HepG2 (cell line): ENCODE measurements at regions not wholly inside any gene's neighbourhood (a gene's known extent, or its start where the extent isn't known, plus 50 kb on each side); places are given as distances from the start of the nearest gene placed in this dataset.

ENCODE experiments used
- ATAC-seq: fragments of 200-7000 bp; cut with Tn5 transposase; 3 replicates; pipeline ENCODE4 v1.9.1; 2020; ENCODE audit warnings: mild to moderate bottlenecking, moderate library complexity
- BruUV-seq: library from RNA; stranded (reverse); fragments of 400-500 nt; replicated peaks from 2 replicates; lab custom pipeline; 2021; lab: Mats Ljungman, UMichigan
- CTCF ChIA-PET: fragments of 300-600 bp; formaldehyde crosslinking; extraction: SDS; loops from one replicate; lab custom pipeline; 2021; ENCODE audit warnings: low total read pairs, inconsistent platforms, low intra/inter-chr PET ratio; lab: Yijun Ruan, JAX
- POLR2A ChIA-PET: fragments of 350-600 bp; sonication (Branson Sonifier 250); formaldehyde crosslinking; loops from one replicate; lab custom pipeline; 2020; ENCODE audit warnings: antibody characterized with exemption, inconsistent platforms; lab: Yijun Ruan, JAX
- DNase-seq: peaks from one replicate; pipeline ENCODE4 v3.0.0-alpha.2; 2015; ENCODE audit warnings: low spot score
- FAIRE-seq: peaks from 3 replicates; lab custom pipeline; 2011; peaks lifted over from hg19 to GRCh38; lab: Jason Lieb, UNC
- H2AFZ ChIP-seq: one replicate; pipeline ENCODE4 v1.6.1; 2011; ENCODE audit warnings: low read length, inconsistent platforms
- H3K27ac ChIP-seq: fragments of 300-600 bp; 3 replicates; pipeline ENCODE4 v1.8.0; 2011; ENCODE audit warnings: mixed run types, mild to moderate bottlenecking, mixed read lengths, low read length, inconsistent platforms; ENCODE audit not compliant: insufficient read depth; ENCODE audit errors: extremely low read length
- H3K27me3 ChIP-seq, 2 experiments: fragments of 200-600 bp in 1 of 2; 2 replicates in 1 of 2; 3 replicates in 1 of 2; pipeline versions ENCODE4 v1.6.0 to v1.8.0; 2011; ENCODE audit warnings: low read length in 2 of 2, mild to moderate bottlenecking in 2 of 2, moderate library complexity in 2 of 2, inconsistent platforms in 1 of 2; ENCODE audit not compliant: insufficient read depth in 2 of 2, control insufficient read depth in 1 of 2
- H3K36me3 ChIP-seq, 2 experiments: fragments of 200-600 bp in 1 of 2; replicated peaks in 1 of 2; 2 replicates in 1 of 2; 3 replicates in 1 of 2; pipeline versions ENCODE4 v1.5.1 to v1.8.0; 2011; ENCODE audit warnings: low read length in 2 of 2, inconsistent platforms in 1 of 2; ENCODE audit not compliant: insufficient read depth in 2 of 2, control insufficient read depth in 1 of 2
- H3K4me1 ChIP-seq: 2 replicates; pipeline ENCODE4 v1.5.1; 2012; ENCODE audit warnings: low read length, inconsistent platforms; ENCODE audit not compliant: insufficient read depth
- H3K4me2 ChIP-seq: 2 replicates; pipeline ENCODE4 v1.6.0; 2011; ENCODE audit warnings: low read depth, low read length, inconsistent platforms
- H3K4me3 ChIP-seq, 3 experiments: fragments of 200-600 bp in 1 of 3; sonication (generic), shearing (Covaris generic) in 1 of 3; replicated peaks in 1 of 3; 2 replicates each; pipeline ENCODE4 v1.5.1; 2011 to 2016; ENCODE audit warnings: low read length in 3 of 3, inconsistent platforms in 2 of 3, low read depth in 2 of 3, mild to moderate bottlenecking in 2 of 3, control low read depth in 1 of 3, mixed read lengths in 1 of 3; ENCODE audit not compliant: insufficient read depth in 1 of 3
- H3K79me2 ChIP-seq: one replicate; pipeline ENCODE4 v1.6.1; 2011; ENCODE audit warnings: low read length, inconsistent platforms; ENCODE audit not compliant: insufficient read depth
- H3K9ac ChIP-seq: 2 replicates; pipeline ENCODE4 v1.6.0; 2011; ENCODE audit warnings: mild to moderate bottlenecking, low read depth, low read length, inconsistent platforms; ENCODE audit not compliant: insufficient read depth
- H3K9me3 ChIP-seq: 2 replicates; pipeline ENCODE4 v1.5.1; 2012; ENCODE audit warnings: mild to moderate bottlenecking, low read length
- H4K20me1 ChIP-seq: 2 replicates; pipeline ENCODE4 v1.6.0; 2011; ENCODE audit warnings: inconsistent platforms, mild to moderate bottlenecking, low read length, moderate library complexity; ENCODE audit not compliant: insufficient read depth
- BATF2 ChIP-seq: sonication (generic); formaldehyde crosslinking; IDR thresholded peaks from 2 replicates; pipeline ENCODE4 v1.8.0; 2022; ENCODE audit warnings: mild to moderate bottlenecking, missing genetic modification reagents, moderate library complexity
- ESRRA ChIP-seq: sonication (generic); formaldehyde crosslinking; IDR thresholded peaks from 2 replicates; pipeline ENCODE4 v1.5.1; 2020; ENCODE audit warnings: mild to moderate bottlenecking, low read depth, missing genetic modification reagents
- GPBP1L1 ChIP-seq: sonication (generic); formaldehyde crosslinking; IDR thresholded peaks from 2 replicates; pipeline ENCODE4 v1.5.0; 2020; ENCODE audit warnings: mild to moderate bottlenecking, missing genetic modification reagents
- HOXA7 ChIP-seq: sonication (generic); formaldehyde crosslinking; IDR thresholded peaks from 2 replicates; pipeline ENCODE4 v1.8.1; 2022; ENCODE audit warnings: mild to moderate bottlenecking, missing genetic modification reagents, moderate library complexity
- KDM5A ChIP-seq: fragments of 200-600 bp; sonication (generic); IDR thresholded peaks from 2 replicates; pipeline ENCODE4 v1.7.0; 2018; ENCODE audit warnings: antibody characterized with exemption, mild to moderate bottlenecking, low read length, borderline replicate concordance
- KDM5B ChIP-seq: sonication (generic); formaldehyde crosslinking; IDR thresholded peaks from 2 replicates; pipeline ENCODE4 v1.4.0; 2020; ENCODE audit warnings: missing genetic modification reagents, mild to moderate bottlenecking, borderline replicate concordance
- MYC ChIP-seq: sonication (generic); formaldehyde crosslinking; IDR thresholded peaks from 2 replicates; pipeline ENCODE4 v1.9.0; 2021; ENCODE audit warnings: missing genetic modification reagents, borderline replicate concordance
- NRL ChIP-seq: sonication (generic); formaldehyde crosslinking; IDR thresholded peaks from 2 replicates; pipeline ENCODE4 v1.5.0; 2020; ENCODE audit warnings: missing genetic modification reagents, mild to moderate bottlenecking, moderate library complexity, borderline replicate concordance
- TFDP1 ChIP-seq: IDR thresholded peaks from 2 replicates; pipeline ENCODE4 v1.6.1; 2016; ENCODE audit warnings: missing compliant biosample characterization, missing genetic modification reagents, borderline replicate concordance
- ZBTB33 ChIP-seq: sonication (generic); formaldehyde crosslinking; IDR thresholded peaks from 2 replicates; pipeline ENCODE4 v1.4.0; 2020; ENCODE audit warnings: missing genetic modification reagents
- ZNF235 ChIP-seq: sonication (generic); formaldehyde crosslinking; IDR thresholded peaks from 2 replicates; pipeline ENCODE4 v1.8.1; 2023; ENCODE audit warnings: mild to moderate bottlenecking, missing genetic modification reagents, borderline replicate concordance
- ZNF441 ChIP-seq: sonication (generic); formaldehyde crosslinking; IDR thresholded peaks from 2 replicates; pipeline ENCODE4 v1.7.0; 2021; ENCODE audit warnings: missing genetic modification reagents, borderline replicate concordance
- ZNF543 ChIP-seq: sonication (generic); formaldehyde crosslinking; IDR thresholded peaks from 2 replicates; pipeline ENCODE4 v1.4.0; 2020; ENCODE audit warnings: mild to moderate bottlenecking, missing genetic modification reagents
- ZXDC ChIP-seq: sonication (generic); formaldehyde crosslinking; IDR thresholded peaks from 2 replicates; pipeline ENCODE4 v1.5.0; 2020; ENCODE audit warnings: mild to moderate bottlenecking, missing genetic modification reagents
- WGBS: methylation state at CpG from one replicate; pipeline ENCODE4 v1.1.6; 2017; ENCODE audit warnings: low lambda C conversion rate; 5-methylcytosine and 5-hydroxymethylcytosine counted together
- in situ Hi-C: cut with HindIII; loops from 2 replicates; pipeline ENCODE4 v1.10.0; 2017; ENCODE audit warnings: low pct_unique_long_range_greater_than_20kb; ENCODE audit not compliant: extremely low pct_ligation_motif_present
- intact Hi-C: fragments of 100-400 bp; cut with micrococcal nuclease; formaldehyde crosslinking; loops from one replicate; pipeline ENCODE4 v1.10.0; 2022; ENCODE audit not compliant: unreplicated experiment

GRCh38 chr20:50302341-50303057, 111.9 kb downstream of the CEBPB start:
- FAIRE-seq (no peak), DNase-seq (no peak), ATAC-seq (no peak)
- 94% methylated on average over 10 of the region's 10 CpGs for WGBS
- ChIA-PET CTCF (no interaction called here), POLR2A (interaction anchor here (1.0 to 7.1 kb wide), 2 partner anchors 8 to 67 kb away, joined by 4 to 178 read pairs; no protein-coding TSS in a partner anchor)
- no peak overlapping the region for H3K4me2 ChIP-seq
- no peak overlapping the region for H3K4me3 ChIP-seq
- no peak overlapping the region for H3K27ac ChIP-seq
- H2AFZ ChIP-seq, result no peak overlapping the region
- H4K20me1 ChIP-seq, result no peaks in the 10 kb centered on the region
- no peaks in the 10 kb centered on the region; a peak in 1 of 5 replicates for H3K27me3 ChIP-seq
- no peaks in the 10 kb centered on the region for H3K36me3 ChIP-seq
- H3K9me3 ChIP-seq, result no peaks in the 10 kb centered on the region
- peaks cover 80% of the 10 kb centered on the region for H3K4me1 ChIP-seq
- in situ Hi-C loops (no loop called here), intact Hi-C loops (loop anchor here (10.0 kb wide), 1 partner anchor 178 kb away; no protein-coding TSS in a partner anchor)
- no TSS peak for BruUV-seq
- peak overlapping the region; percentile 9; the same call in 1 of the 2 replicates for H3K9ac ChIP-seq
- H3K79me2 ChIP-seq, result no peaks in the 10 kb centered on the region
- no peak for TF ChIP-seq ESRRA (CRISPR knock-in tag)
- no peak for TF ChIP-seq ZXDC (CRISPR knock-in tag)
- no peak for TF ChIP-seq BATF2 (CRISPR knock-in tag)
- no peak for TF ChIP-seq ZNF235 (CRISPR knock-in tag)
- no peak for TF ChIP-seq ZNF441 (CRISPR knock-in tag)
- TF ChIP-seq ZNF543 (CRISPR knock-in tag), result no peak
- peak; percentile 87 for TF ChIP-seq ZBTB33 (CRISPR knock-in tag)
- TF ChIP-seq GPBP1L1, result no peak
- no peak for TF ChIP-seq HOXA7 (CRISPR knock-in tag)
- no peak for TF ChIP-seq TFDP1 (CRISPR knock-in tag)
- TF ChIP-seq KDM5A, result no peak
- TF ChIP-seq NRL, result 0 out of 2 replicates have a peak, but pooled peaks have one; percentile 32
- no peak for TF ChIP-seq KDM5B (CRISPR knock-in tag)
- peak; percentile 16; the same call in 1 of the 2 replicates for TF ChIP-seq MYC (CRISPR knock-in tag)
